GM18517 (cell line): ENCODE measurements at regions not wholly inside any gene's neighbourhood (a gene's known extent, or its start where the extent isn't known, plus 50 kb on each side); places are given as distances from the start of the nearest gene placed in this dataset.

Source experiments
- ATAC-seq: cut with Tn5 transposase; IDR thresholded peaks from one replicate; pipeline ENCODE4 v1.9.1; 2021; ENCODE audit warnings: mild to moderate bottlenecking, moderate library complexity; ENCODE audit not compliant: unreplicated experiment

DNA sequence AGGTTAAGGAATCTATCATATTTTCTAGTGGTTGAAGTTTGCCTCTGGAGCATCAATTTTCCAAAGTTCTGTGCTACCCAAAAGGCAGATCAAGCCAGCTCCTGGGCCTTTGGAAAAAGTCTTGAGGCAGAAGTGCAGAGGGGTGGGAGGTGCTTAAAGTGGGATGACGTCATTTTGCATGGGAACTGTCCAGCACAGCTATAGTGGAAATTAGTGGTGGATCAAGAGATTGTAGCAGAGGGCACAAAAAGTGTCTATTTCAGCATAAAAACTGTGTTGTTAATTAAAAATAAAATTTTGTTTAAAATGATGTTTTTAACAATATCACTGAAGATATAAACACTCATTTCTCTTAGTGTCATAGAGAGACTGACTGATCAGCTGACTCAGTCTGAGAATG, 221.9 kb downstream of the LRRN1 start:
- ATAC-seq = no peak

DNA sequence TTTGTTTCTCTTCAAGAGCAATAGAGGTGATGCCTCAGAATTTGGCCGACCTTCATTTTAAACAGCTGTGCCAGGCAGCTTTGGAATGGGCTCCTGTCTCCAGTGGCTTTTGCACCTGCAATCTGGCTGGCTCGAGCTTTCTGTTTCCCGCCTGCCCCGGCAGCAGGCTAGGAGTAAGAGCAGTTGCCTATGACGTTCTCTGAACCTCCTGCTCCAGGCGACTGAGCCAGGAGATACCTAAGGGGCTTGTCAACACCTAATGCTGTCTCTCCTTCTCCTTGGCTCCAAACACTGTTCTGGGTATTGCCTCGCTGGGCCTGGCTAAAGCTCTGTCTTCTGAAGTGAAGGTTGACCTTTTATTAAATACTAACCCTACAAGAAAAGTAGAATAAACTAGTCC, 229.9 kb downstream of the LRRN1 start:
- ATAC-seq = no peak

DNA sequence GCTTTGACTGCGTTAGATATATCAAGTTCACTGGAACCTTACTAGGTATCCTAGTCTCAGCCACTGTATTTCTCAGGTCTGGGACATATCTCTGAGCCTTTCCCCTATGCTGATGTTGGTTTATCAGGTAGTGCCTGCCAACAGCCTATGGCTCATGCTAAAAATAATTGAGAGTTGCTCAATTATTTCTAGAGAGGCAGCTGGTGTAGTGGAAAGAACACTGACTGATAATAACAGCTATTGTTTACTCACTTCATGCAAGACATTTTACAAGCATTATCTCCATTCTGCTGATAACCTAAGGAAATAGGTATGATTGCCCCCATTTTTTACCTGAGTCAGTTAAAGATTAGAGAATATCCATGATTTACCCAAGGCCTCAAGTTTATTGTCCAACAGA, 231.4 kb downstream of the LRRN1 start:
- no peak for ATAC-seq

DNA sequence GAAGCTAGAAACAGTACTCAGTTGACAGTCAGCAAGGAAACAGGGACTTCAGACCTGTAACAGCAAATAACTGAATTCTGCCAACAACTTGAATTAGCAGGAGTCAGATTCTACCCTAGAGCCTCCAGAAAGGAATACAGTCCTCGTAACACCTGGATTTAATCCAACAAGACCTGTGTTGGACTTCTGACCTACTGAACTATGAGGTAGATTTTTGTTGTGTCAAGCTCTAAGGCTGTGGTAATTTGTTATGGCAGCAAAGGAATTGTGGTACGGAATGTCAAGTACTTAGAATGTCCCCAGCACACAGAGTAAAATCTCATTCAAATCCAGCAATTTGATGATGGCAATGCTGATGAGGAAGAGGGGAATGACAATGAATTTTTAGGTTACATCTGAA, 234.1 kb downstream of the LRRN1 start:
- no peak for ATAC-seq

DNA sequence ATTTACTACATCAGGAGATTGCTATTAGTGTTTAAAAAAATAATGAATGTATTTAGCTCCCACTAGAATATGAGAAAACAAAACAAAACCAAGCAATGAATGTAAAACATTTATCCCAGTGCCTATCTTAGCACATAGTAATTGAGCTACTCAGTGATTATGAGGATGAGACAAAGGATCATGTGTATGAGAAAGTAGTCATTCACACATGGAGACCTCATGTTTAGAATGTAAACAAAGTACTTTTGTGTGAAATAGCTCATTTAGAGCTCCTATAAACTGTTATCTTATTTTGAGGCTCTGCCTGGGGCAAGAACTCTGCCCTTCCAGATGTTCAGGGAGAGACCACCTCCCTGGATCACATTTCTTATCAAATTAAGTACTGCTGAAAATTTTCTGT, 236.8 kb downstream of the LRRN1 start:
- ATAC-seq = no peak

DNA sequence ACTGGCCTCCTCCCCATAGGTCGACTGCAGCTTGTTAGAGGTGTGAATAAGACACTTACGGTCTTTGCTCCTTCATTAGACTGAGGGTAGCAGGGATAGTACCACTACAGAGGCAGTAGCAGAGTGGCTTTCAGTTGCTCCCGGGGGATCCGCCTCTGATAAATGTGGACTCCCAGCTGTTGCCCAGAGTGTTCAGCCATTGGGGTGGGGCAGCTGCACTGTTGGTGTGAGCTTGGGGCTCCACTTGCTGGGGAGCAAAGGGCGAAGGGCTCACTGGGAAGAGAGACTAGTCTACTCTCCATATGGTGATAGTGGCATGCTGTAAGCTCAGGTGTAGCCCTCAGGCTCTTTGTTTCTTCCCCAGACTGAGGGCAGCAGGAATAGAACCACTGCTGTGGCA, 239.1 kb downstream of the LRRN1 start:
- no peak for ATAC-seq

DNA sequence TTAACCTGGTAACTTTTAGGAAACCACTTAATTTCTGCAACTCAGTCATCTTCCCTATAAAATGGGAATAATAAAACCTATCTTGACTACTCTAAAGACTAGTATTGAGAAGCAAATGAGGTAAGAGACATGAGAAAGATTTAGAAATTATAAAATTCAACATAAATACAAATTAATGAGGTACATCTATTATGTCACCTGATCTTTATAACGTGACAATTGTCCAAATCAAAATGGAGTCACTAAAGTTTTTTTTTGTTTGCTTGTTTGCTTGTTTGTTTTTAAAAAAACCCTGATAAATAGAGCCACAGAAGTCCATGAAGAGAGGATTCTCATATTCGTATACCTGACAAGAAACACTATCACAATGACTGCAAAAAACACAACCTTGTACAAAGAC, 242.8 kb downstream of the LRRN1 start:
- no peak for ATAC-seq

DNA sequence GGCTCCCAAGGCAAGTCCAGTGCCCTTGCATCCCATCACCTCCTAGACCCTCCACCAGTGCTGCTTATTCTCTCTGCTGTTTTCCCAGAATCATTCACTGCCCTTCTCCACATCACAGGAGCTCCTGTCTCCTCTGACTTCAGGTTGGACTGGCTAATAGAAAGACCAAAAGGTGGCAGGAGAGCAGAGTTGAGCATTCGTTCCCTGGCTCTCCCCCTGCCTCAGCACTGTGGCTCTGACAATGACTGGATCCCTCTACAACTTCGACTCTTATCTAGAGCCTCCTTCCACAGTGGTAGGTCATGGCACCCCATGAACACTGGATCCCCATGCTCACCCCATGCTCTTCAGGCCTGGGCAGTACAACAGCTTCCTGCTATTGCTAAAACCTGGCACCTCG, 243.6 kb downstream of the LRRN1 start:
- no peak for ATAC-seq

DNA sequence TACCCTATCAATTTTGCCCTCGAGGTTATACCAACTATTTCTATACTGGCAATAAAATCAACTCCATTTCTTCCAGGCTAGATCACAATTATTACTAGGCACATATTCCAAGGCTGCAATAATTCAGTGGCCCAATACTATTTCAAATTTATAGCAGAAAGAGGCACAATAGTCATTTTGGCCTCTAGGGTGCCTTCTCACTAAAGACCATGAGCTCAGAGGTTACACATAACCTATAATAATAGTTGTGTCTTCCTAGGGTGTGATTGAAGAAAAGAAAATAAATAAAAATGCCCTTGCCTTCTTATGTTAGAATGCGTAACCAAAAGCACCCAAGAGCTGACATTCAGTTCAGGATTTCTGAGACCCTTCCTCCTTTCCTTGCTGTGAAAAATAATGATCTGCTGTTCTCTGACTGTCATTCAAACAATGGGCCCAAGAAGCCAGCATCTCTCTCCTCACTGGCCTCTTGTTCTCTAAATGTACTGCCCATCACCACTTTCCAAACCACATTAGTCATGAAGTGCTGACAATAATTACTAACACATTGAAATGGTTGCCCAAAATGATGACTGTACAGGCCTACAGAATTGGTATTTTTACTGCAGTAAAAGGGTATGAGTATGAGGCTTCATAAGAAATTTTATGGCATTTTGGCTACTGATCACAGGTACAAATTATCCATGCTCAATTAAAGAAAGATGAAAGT, 244.8 kb downstream of the LRRN1 start:
- ATAC-seq = no peak

DNA sequence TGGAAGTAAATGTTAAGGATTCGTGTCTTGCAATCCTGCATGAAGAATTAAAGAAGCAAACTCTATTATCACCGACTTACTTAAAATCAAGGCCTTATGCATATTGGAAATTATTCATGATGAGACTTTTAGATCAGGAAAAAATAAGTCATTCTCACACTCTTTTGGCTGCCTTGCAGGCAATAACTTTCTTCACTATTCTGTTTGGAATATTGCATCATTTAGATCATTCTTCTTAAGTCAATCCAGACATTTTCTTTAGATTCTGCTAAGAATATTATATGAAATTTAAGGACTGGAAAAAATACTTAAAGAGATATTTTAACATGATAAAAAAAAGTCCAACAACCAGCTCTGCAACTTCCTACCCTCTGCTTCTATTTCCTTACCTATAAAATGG, 245.4 kb downstream of the LRRN1 start:
- ATAC-seq = no peak

DNA sequence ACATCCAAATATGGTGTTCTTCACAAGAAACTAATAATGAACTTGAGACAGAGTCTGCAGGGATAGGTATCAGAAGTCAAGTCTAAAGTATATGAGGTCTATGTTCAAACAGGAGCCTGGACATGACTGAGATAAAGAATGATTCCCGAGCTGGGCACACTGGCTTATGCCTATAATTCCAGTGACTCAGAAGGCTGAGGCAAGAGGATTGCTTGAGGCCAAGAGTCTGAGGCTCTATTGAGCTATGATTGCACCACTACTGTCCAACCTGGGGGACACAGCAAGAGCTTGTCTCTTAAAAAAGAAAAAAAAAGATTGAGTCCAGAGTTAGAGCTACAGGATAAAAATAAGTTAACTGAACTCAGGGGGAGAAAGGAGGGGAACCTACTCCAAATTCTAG, 246.5 kb downstream of the LRRN1 start:
- no peak for ATAC-seq

DNA sequence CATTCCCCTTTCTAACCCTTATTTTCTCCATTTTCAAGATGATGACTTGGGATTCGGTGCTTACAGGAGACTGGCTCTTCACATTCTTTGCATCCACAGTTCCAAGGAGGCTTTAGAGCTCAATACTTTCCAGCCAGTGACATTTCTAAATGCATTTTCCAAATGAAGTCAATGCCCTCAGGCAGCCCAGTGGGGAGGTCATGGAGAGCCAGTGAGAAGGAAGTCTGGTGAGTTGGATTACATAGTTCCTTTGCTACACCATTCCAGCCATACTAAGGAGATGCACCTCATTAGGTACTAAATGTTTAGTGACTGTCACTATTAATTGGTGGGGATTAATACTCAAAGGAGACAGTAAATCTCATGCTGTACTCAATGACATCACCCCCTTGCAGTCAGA, 248.1 kb downstream of the LRRN1 start:
- no peak for ATAC-seq

DNA sequence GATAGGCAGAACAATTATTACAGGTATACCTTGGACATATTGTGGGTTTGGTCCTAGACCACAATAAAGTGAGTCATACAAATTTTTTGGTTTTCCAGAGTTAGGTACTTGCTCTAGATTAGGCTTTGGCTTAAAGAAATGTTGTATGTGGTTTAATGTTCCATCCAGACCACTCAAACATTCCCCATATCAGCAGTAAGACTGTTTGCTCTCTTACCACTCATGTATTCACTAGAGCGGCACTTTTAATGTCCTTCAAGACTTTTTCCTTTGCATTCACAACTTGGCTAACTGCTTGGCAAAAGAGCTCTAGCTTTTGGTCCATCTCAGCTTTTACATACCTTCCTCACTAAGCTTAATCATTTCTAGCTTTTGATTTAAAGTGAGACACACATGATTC, 250.5 kb upstream of the SETMAR start:
- no peak for ATAC-seq

DNA sequence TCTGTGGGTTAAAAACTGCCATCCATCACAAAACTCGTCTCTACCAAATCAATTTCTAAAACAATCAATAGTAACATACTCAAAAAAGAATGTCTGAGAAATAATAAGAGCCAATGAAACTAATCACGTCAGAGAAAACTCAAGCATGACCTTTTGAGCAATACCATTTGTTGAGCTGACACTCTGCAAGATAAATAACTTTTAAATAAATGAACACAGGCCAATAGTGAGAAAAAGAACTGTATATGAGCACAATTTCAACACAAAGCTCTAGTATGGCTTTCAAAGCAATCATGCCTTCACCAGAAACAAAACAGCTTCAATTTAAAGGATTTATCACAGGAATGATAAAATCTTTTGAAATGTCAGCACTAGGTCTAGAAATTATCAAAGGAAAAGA, 249.2 kb upstream of the SETMAR start:
- no peak for ATAC-seq

DNA sequence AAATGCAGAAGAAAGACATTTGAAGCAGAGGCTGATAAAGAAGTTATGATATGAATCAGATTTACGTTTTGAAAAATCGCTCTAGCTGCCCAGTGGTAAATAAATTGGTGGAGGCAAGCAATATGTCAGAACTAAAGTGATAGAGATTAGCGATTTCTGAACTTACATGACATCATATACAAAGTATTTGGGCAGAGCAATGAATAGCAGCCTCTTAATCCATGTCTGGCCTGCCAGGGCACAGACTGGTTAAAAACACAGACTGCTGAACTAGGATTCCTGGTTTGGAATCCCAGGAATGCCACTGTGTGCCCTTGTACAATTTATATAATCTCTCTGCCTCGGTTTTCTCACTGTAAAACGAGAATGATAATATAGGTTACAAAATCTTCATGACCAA, 243.1 kb upstream of the SETMAR start:
- ATAC-seq = no peak

DNA sequence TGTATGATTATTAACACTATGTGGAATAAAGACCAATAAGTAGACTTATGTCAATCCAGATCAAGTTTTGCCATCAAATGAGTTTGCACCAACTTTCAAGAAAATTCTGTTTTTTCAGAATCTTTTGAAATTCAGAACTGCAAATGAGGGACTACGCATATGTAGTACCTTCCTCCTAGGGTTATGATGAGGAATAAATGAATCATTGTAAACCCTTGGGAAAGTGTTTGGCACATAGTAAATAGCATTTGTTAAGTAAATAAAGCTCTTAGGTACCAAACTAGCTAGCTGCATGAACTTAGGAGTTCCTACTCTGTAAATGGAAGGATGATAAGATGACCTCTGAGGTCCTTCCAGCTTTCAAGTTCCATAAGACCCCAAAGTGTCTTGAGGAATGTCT, 242.6 kb upstream of the SETMAR start:
- no peak for ATAC-seq

DNA sequence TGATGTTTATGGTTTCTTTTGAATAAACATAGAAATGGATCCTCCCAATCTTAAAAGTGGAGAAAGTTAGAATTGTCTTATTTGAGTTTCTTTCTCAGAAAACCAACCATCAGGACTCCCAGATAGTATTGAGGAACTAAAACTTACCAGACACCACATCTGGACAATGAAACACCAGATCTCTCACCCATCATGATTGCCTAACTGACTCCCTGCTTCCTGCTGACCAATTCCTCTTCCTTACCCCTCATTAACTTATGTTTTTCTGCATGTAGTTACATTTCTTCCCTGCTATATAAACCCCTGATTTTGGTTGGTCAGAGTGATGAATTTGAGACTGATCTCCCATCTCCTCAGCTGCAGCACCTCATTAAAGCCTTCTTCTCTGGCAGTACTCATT, 242.0 kb upstream of the SETMAR start:
- no peak for ATAC-seq

DNA sequence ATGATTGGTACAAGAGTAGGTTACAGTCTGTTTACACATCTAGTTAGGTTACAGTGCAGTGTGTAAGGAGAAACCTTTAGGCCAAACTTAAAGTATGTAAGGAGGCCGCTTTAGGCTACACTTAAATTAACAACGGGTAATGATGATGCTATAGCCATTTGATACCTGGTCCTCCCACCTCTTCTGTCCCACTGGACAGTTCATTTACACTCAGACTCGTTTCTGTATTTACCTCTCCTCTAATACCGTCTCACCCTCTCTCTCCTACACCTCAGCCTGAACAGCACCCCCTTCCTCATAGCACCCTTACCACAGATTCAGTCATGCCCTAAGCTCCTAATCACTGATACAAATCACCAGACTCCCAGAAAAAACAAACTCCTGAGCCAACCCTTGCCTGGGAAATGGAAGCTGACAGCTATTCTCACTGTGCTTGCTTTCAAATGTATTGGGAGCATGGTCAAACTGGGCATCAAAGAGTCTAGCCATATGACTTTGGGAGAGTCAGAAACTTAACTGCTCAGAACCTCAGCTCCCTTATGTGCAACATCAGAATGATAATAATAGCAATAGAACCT, 241.3 kb upstream of the SETMAR start:
- ATAC-seq = no peak

DNA sequence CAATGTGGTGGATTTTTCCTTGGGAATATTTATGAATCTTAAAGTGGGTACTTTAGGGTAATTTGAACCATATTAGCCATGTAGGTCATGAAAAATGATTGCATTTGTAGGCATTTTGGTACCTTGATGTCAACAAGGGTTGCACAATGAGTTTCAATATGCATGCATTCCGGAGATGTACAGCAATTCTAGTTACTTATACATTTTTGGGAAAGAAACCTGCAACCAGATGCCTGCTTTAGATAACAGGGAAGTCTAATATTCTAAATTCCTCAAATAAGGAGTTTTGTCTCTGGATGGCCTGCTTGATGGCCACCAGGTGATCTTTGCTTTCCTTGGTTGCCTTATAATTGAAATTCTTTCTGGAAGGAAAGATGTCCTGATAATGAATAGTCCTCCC, 240.5 kb upstream of the SETMAR start:
- ATAC-seq = no peak

DNA sequence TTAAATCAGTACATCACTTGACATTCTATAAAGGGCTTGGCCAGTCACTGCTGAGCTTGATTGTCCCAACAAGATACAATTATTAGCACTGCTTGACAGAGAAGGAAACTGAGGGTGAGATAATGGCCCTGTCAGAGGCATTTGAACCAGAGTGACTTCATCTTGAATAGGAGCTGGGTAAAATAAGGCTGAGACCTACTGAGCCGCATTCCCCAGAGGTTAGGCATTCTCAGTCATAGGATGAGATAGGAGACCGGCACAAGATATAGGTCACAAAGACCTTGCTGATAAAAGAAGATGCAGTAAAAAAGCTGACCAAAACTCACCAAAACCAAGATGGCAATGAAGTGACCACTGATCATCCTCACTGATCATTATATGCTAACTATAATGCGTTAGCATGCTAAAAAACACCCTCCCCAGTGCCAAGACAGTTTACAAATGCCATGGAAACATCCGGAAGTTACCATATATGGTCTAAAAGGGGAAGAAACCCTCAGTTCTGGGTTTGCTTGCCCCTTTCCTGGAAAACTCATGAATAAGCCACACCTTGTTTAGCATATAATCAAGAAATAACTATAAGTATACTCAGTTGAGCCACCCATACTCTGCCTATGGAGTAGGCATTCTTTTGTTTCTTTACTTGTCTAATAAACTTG, 239.1 kb upstream of the SETMAR start:
- no peak for ATAC-seq

DNA sequence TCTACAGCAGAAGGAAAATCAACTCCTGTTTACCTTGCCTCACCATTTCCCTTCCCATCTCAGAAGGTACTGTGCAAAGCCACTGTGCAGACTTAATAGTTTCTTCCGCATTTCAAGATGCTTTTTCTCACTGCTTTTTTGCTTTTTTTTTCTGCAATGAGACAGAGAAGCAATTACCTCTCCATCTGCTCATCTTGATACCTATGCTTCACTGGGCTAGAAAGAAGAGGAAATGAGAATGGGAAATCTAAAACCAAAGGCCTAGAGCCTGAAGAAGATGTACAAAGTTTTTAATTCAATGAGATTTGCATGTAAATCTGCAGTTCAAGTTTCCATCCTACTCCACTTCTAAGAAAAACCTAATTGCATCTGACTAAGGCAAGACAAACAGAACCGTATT, 238.1 kb upstream of the SETMAR start:
- ATAC-seq = peak; percentile 55

DNA sequence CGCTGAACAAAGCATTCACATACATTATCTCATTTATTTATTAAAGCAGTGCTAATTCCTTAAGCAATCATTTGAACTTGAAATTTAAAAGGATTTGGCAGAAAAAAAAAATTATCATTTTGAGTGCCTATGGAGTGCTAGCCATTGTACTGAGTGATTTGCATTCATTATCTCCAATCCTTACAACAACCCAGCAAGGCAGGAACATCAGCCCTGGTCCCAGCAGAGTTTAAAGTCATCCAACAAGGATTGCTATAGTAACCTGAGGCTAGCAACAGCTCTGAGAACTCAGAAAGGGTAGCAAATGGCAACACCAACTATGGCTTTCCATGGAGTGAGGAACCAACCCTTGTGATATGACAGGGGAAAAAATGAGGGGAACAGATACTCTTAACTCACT, 237.6 kb upstream of the SETMAR start:
- no peak for ATAC-seq

DNA sequence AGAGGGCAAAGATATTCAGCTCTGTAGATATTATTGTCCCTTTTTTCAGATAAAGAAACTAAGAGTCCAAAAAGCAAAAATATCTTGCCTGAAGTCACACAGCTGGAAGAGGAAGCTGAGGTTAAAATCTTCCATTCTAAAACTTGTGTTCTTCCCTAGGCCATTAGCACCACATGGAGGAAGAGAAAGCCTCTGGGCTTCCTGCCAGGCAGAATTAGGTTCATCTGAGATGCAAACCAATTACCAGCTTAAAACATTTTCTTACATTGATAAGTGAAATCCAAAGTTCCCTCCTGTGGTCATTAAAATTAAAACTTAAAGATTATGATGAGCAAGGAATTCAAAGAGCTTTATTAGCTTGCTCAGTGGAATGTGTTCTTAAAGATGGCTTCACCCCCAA, 235.3 kb upstream of the SETMAR start:
- ATAC-seq = no peak
